ENCODE measurements at regions not wholly inside any gene's neighbourhood (a gene's known extent, or its start where the extent isn't known, plus 50 kb on each side); places are given as distances from the start of the nearest gene placed in this dataset.

GRCh38 chr18:73151086-73151485 is 283.3 kb upstream of the NETO1 start:
- Mint-ChIP-seq H3K9me3 (no peaks in the 10 kb centered on the region), H3K27ac (no peak overlapping the region), H3K4me3 (no peak overlapping the region), H3K36me3 (no peaks in the 10 kb centered on the region), H3K27me3 (ENCODE audit: low read depth) (peaks cover 2% of the 10 kb centered on the region), H3K4me1 (peaks cover 8% of the 10 kb centered on the region)
- TF ChIP-seq, protein P1, sequence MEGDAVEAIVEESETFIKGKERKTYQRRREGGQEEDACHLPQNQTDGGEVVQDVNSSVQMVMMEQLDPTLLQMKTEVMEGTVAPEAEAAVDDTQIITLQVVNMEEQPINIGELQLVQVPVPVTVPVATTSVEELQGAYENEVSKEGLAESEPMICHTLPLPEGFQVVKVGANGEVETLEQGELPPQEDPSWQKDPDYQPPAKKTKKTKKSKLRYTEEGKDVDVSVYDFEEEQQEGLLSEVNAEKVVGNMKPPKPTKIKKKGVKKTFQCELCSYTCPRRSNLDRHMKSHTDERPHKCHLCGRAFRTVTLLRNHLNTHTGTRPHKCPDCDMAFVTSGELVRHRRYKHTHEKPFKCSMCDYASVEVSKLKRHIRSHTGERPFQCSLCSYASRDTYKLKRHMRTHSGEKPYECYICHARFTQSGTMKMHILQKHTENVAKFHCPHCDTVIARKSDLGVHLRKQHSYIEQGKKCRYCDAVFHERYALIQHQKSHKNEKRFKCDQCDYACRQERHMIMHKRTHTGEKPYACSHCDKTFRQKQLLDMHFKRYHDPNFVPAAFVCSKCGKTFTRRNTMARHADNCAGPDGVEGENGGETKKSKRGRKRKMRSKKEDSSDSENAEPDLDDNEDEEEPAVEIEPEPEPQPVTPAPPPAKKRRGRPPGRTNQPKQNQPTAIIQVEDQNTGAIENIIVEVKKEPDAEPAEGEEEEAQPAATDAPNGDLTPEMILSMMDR (IDR thresholded peaks at IDR 0.05; ENCODE audit: unreplicated experiment), result no peak
- no peak for DNase-seq (ENCODE audit: low spot score in 2 of 2, unreplicated experiment in 2 of 2)

DNA sequence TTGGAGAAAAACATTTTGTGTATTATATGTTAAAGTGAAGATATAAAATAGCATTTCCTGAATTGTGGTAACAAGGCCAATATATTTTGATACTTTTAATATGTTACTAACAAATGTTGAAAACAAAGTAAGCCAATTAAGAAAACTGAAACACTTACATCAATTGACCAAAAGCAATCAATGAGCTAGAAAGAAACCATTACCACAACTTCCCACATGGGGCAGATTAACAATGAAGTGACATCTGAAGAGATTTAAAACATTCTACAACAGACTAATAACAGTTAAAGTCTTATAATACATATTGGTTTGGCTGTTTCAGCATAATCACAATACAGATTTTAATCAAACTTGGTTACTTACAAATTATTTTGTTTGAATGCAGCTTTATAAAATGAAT is 282.4 kb upstream of the NETO1 start:
- TF ChIP-seq, protein P1 (IDR thresholded peaks at IDR 0.05; ENCODE audit: unreplicated experiment), result no peak
- Mint-ChIP-seq H3K4me3 (no peak overlapping the region), H3K27me3 (ENCODE audit: low read depth) (peaks cover 4% of the 10 kb centered on the region), H3K27ac (no peak overlapping the region), H3K36me3 (no peaks in the 10 kb centered on the region), H3K4me1 (peaks cover 8% of the 10 kb centered on the region), H3K9me3 (no peaks in the 10 kb centered on the region)
- no peak for DNase-seq (ENCODE audit: low spot score in 2 of 2, unreplicated experiment in 2 of 2)

DNA sequence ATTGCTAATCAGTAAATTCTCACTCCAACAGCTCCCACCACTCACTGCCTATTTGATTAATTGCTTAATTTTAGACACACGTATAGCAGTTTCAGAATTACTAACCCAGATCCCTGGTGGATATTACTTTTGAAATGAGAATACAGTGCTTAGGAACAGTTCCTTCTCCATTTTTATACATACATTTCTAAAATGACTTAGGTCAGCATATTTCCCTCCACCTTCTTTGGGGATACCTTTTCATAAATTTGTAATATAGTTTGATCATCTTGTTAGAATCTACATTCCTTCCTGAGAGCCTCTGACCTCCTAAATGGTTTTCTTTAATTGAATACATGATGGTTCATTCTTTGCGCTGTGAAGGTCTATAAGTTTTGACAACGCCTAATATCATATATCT is 279.8 kb upstream of the NETO1 start:
- Mint-ChIP-seq H3K9me3 (peaks cover 12% of the 10 kb centered on the region), H3K27ac (no peak overlapping the region), H3K36me3 (no peaks in the 10 kb centered on the region), H3K4me1 (no peaks in the 10 kb centered on the region), H3K4me3 (no peak overlapping the region), H3K27me3 (ENCODE audit: low read depth) (peaks cover 4% of the 10 kb centered on the region)
- DNase-seq (ENCODE audit: low spot score in 2 of 2, unreplicated experiment in 2 of 2), result no peak
- TF ChIP-seq, protein P1 (IDR thresholded peaks at IDR 0.05; ENCODE audit: unreplicated experiment), result no peak

- H3K27ac Mint-ChIP-seq, result no peak overlapping the region
- TF ChIP-seq, protein P1 (IDR thresholded peaks at IDR 0.05; ENCODE audit: unreplicated experiment), result no peak
- no peak for DNase-seq (ENCODE audit: low spot score in 2 of 2, unreplicated experiment in 2 of 2)
- H3K4me3 Mint-ChIP-seq, result no peak overlapping the region
- H3K36me3 Mint-ChIP-seq, result no peaks in the 10 kb centered on the region
- peaks cover 12% of the 10 kb centered on the region for H3K9me3 Mint-ChIP-seq
- no peaks in the 10 kb centered on the region for H3K4me1 Mint-ChIP-seq
- peaks cover 3% of the 10 kb centered on the region for H3K27me3 Mint-ChIP-seq (ENCODE audit: low read depth)
These were observed 276.2 kb upstream of the NETO1 start for GRCh38 chr18:73144030-73144429.

- no peaks in the 10 kb centered on the region for H3K9me3 Mint-ChIP-seq
- H3K27me3 Mint-ChIP-seq (ENCODE audit: low read depth), result no peaks in the 10 kb centered on the region
- H3K4me1 Mint-ChIP-seq, result no peaks in the 10 kb centered on the region
- H3K36me3 Mint-ChIP-seq, result no peaks in the 10 kb centered on the region
- no peak overlapping the region for H3K4me3 Mint-ChIP-seq
- TF ChIP-seq, protein P1 (IDR thresholded peaks at IDR 0.05; ENCODE audit: unreplicated experiment), result no peak
- DNase-seq (ENCODE audit: low spot score in 2 of 2, unreplicated experiment in 2 of 2), result no peak
- H3K27ac Mint-ChIP-seq, result no peak overlapping the region
These were observed 268.3 kb upstream of the NETO1 start for GRCh38 chr18:73136134-73136533.

DNA sequence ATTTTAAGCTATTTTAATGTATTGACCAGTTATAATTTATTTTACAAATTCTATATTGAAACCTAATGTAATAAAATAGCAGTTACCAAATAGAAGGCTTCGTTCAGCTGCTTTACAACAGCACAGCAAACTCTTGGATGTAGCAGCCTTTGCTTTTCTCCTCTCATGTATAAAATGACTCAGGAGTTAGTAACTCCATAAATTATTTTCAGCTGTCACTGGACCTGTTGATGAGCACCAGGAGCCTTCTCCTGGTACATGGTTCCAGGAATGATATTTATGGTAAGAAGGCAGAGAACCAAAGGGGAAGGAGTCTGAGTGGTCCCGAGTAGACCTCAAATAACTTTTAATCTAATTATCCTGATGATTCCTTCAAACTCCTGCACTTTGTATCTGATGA is 256.4 kb upstream of the NETO1 start:
- H3K27ac Mint-ChIP-seq, result no peak overlapping the region
- H3K4me1 Mint-ChIP-seq, result no peaks in the 10 kb centered on the region
- no peaks in the 10 kb centered on the region for H3K9me3 Mint-ChIP-seq
- H3K36me3 Mint-ChIP-seq, result no peaks in the 10 kb centered on the region
- H3K27me3 Mint-ChIP-seq (ENCODE audit: low read depth), result peaks cover 1% of the 10 kb centered on the region
- DNase-seq (ENCODE audit: low spot score in 2 of 2, unreplicated experiment in 2 of 2), result no peak
- H3K4me3 Mint-ChIP-seq, result no peak overlapping the region
- TF ChIP-seq, protein P1 (IDR thresholded peaks at IDR 0.05; ENCODE audit: unreplicated experiment), result no peak
